Suprapubic skin (tissue), 4 donors: ENCODE measurements at regions not wholly inside any gene's neighbourhood (a gene's known extent, or its start where the extent isn't known, plus 50 kb on each side); places are given as distances from the start of the nearest gene placed in this dataset.

Experiments used
- DNase-seq, 2 donors: peaks; one replicate each; pipeline ENCODE4 v3.0.0-alpha.2; 2019; ENCODE audit warnings: low spot score in 2 of 2
- H3K27ac ChIP-seq: fragments of 200-600 bp; sonication (generic); one replicate; pipeline ENCODE4 v1.5.1; 2019
- H3K27me3 ChIP-seq: fragments of 200-600 bp; sonication (generic); one replicate; pipeline ENCODE4 v1.5.1; 2019
- H3K36me3 ChIP-seq: fragments of 200-600 bp; sonication (generic); one replicate; pipeline ENCODE4 v1.5.1; 2019
- H3K4me1 ChIP-seq: fragments of 200-600 bp; sonication (generic); one replicate; pipeline ENCODE4 v1.5.1; 2019
- H3K4me3 ChIP-seq: fragments of 200-600 bp; sonication (generic); one replicate; pipeline ENCODE4 v1.5.1; 2019; ENCODE audit warnings: mild to moderate bottlenecking
- H3K9me3 ChIP-seq: fragments of 200-600 bp; sonication (generic); one replicate; pipeline ENCODE4 v1.5.1; 2019
- CTCF ChIP-seq, 2 donors: fragments of 200-600 bp in 1 of 2; fragments of 450-650 bp in 1 of 2; sonication (generic) in 1 of 2; IDR thresholded peaks; one replicate each; pipeline ENCODE4 v1.5.1; 2016 to 2019; ENCODE audit warnings: antibody characterized with exemption in 2 of 2, mild to moderate bottlenecking in 1 of 2, moderate library complexity in 1 of 2
- EP300 ChIP-seq: sonication (generic); formaldehyde crosslinking; IDR thresholded peaks from one replicate; pipeline ENCODE4 v1.6.1; 2017; ENCODE audit warnings: antibody characterized with exemption
- POLR2A ChIP-seq, 2 donors: fragments of 450-650 bp; IDR thresholded peaks; one replicate each; pipeline ENCODE4 v1.6.1; 2017; ENCODE audit warnings: antibody characterized with exemption in 2 of 2, mild to moderate bottlenecking in 2 of 2, moderate library complexity in 2 of 2
- POLR2AphosphoS5 ChIP-seq, 3 donors: sonication (generic); formaldehyde crosslinking; IDR thresholded peaks; one replicate each; pipeline ENCODE4 v1.6.1; 2017; ENCODE audit warnings: antibody characterized with exemption in 3 of 3
- WGBS: methylation state at CpG from one replicate; pipeline ENCODE4 v1.1.5; 2018; 5-methylcytosine and 5-hydroxymethylcytosine counted together

- Histone ChIP-seq H3K36me3 (no peaks in the 10 kb centered on the region), H3K4me1 (no peaks in the 10 kb centered on the region), H3K27me3 (no peaks in the 10 kb centered on the region), H3K9me3 (no peaks in the 10 kb centered on the region), H3K4me3 (no peak overlapping the region), H3K27ac (no peak overlapping the region)
- TF ChIP-seq POLR2AphosphoS5 (IDR thresholded peaks at IDR 0.05), result no peak
- TF ChIP-seq EP300, result no peak
- no peak for TF ChIP-seq POLR2A (IDR thresholded peaks at IDR 0.05)
- TF ChIP-seq CTCF (IDR thresholded peaks at IDR 0.05), result no peak
- WGBS, result 82% methylated on average over 2 of the region's 2 CpGs
- no peak for DNase-seq
Measured at GRCh38 chr12:91311081-91311480, 128.5 kb upstream of the DCN start.

GRCh38 chr12:91309450-91309849, 126.8 kb upstream of the DCN start:
- DNase-seq, result no peak
- H3K27me3 ChIP-seq, result no peaks in the 10 kb centered on the region
- H3K4me3 ChIP-seq, result no peak overlapping the region
- WGBS, result 37% methylated on average over 2 of the region's 2 CpGs
- TF ChIP-seq CTCF (IDR thresholded peaks at IDR 0.05) (no peak), POLR2AphosphoS5 (IDR thresholded peaks at IDR 0.05) (no peak), EP300 (no peak), POLR2A (IDR thresholded peaks at IDR 0.05) (no peak)
- no peaks in the 10 kb centered on the region for H3K36me3 ChIP-seq
- H3K27ac ChIP-seq, result no peak overlapping the region
- no peaks in the 10 kb centered on the region for H3K4me1 ChIP-seq
- H3K9me3 ChIP-seq, result no peaks in the 10 kb centered on the region

GRCh38 chr12:91307957-91308670, 125.5 kb upstream of the DCN start:
- 6% methylated on average over 1 of the region's 1 CpG for WGBS
- no peak for TF ChIP-seq CTCF (IDR thresholded peaks at IDR 0.05)
- TF ChIP-seq EP300, result no peak
- TF ChIP-seq POLR2A (IDR thresholded peaks at IDR 0.05), result no peak
- TF ChIP-seq POLR2AphosphoS5 (IDR thresholded peaks at IDR 0.05), result no peak
- DNase-seq, result no peak
- no peaks in the 10 kb centered on the region for H3K36me3 ChIP-seq
- H3K4me1 ChIP-seq, result no peaks in the 10 kb centered on the region
- H3K27me3 ChIP-seq, result no peaks in the 10 kb centered on the region
- no peaks in the 10 kb centered on the region for H3K9me3 ChIP-seq
- no peak overlapping the region for H3K4me3 ChIP-seq
- no peak overlapping the region for H3K27ac ChIP-seq

GRCh38 chr12:91290354-91290753, 107.7 kb upstream of the DCN start:
- H3K4me3 ChIP-seq, result no peak overlapping the region
- no peaks in the 10 kb centered on the region for H3K36me3 ChIP-seq
- no peak for DNase-seq
- no peaks in the 10 kb centered on the region for H3K4me1 ChIP-seq
- H3K27ac ChIP-seq, result no peak overlapping the region
- H3K27me3 ChIP-seq, result no peaks in the 10 kb centered on the region
- no peaks in the 10 kb centered on the region for H3K9me3 ChIP-seq
- TF ChIP-seq POLR2A (IDR thresholded peaks at IDR 0.05) (no peak), CTCF (IDR thresholded peaks at IDR 0.05) (no peak), EP300 (no peak), POLR2AphosphoS5 (IDR thresholded peaks at IDR 0.05) (no peak)

- 22% methylated on average over 3 of the region's 3 CpGs for WGBS
- TF ChIP-seq CTCF (IDR thresholded peaks at IDR 0.05) (no peak), EP300 (no peak), POLR2A (IDR thresholded peaks at IDR 0.05) (no peak), POLR2AphosphoS5 (IDR thresholded peaks at IDR 0.05) (no peak)
- H3K36me3 ChIP-seq, result no peaks in the 10 kb centered on the region
Measured at GRCh38 chr12:91289906-91290305, 107.3 kb upstream of the DCN start.

More at GRCh38 chr12:91289906-91290305, 107.3 kb upstream of the DCN start:
- no peaks in the 10 kb centered on the region for H3K27me3 ChIP-seq
- no peak overlapping the region for H3K4me3 ChIP-seq
- H3K27ac ChIP-seq, result no peak overlapping the region
- H3K9me3 ChIP-seq, result no peaks in the 10 kb centered on the region
- DNase-seq, result no peak
- H3K4me1 ChIP-seq, result no peaks in the 10 kb centered on the region
